ENCODE measurements at regions not wholly inside any gene's neighbourhood (a gene's known extent, or its start where the extent isn't known, plus 50 kb on each side); places are given as distances from the start of the nearest gene placed in this dataset.

- Histone ChIP-seq H3K4me1 (ENCODE audit: insufficient read depth, low read length) (no peaks in the 10 kb centered on the region), H3K27me3 (ENCODE audit: insufficient read depth, low read length) (no peaks in the 10 kb centered on the region), H3K9me3 (ENCODE audit: insufficient read depth, low read depth, low read length) (no peaks in the 10 kb centered on the region), H3K36me3 (ENCODE audit: insufficient read depth, low read length) (no peaks in the 10 kb centered on the region), H2AFZ (ENCODE audit: low read depth, low read length) (no peak overlapping the region), H3K4me2 (ENCODE audit: low read length) (no peak overlapping the region), H4K20me1 (ENCODE audit: insufficient read depth, low read length) (no peaks in the 10 kb centered on the region), H3K9ac (ENCODE audit: low read length) (no peak overlapping the region), H3K27ac (ENCODE audit: low read depth, low read length) (no peak overlapping the region), H3K4me3 (ENCODE audit: insufficient read depth, low read depth, low read length) (no peak overlapping the region), H3K79me2 (ENCODE audit: insufficient read depth, low read length) (no peaks in the 10 kb centered on the region)
- TF ChIP-seq CTCF (IDR thresholded peaks at IDR 0.05; ENCODE audit: insufficient read depth, low read depth, low read length) (no peak), EZH2 (IDR thresholded peaks at IDR 0.05; ENCODE audit: insufficient read depth, low read length) (no peak)
- Mint-ChIP-seq H3K4me1 (ENCODE audit: low read depth, unreplicated experiment) (no peaks in the 10 kb centered on the region), H3K9me3 (ENCODE audit: unreplicated experiment) (peaks cover 2% of the 10 kb centered on the region), H3K4me3 (ENCODE audit: unreplicated experiment) (no peak overlapping the region), H3K27ac (ENCODE audit: unreplicated experiment) (no peak overlapping the region), H3K36me3 (ENCODE audit: low read depth, unreplicated experiment) (no peaks in the 10 kb centered on the region), H3K27me3 (ENCODE audit: low read depth, unreplicated experiment) (no peaks in the 10 kb centered on the region)
- DNase-seq (ENCODE audit: low read depth) (no peak), FAIRE-seq (no peak)
These were observed 95.5 kb upstream of the WDFY3 start for GRCh38 chr4:85061974-85062373.

GRCh38 chr4:85062466-85062865 lies 96.0 kb upstream of the WDFY3 start:
- no peaks in the 10 kb centered on the region for H3K36me3 Mint-ChIP-seq (ENCODE audit: low read depth, unreplicated experiment)
- no peak for DNase-seq (ENCODE audit: low read depth)
- TF ChIP-seq CTCF (IDR thresholded peaks at IDR 0.05; ENCODE audit: insufficient read depth, low read depth, low read length) (no peak), EZH2 (IDR thresholded peaks at IDR 0.05; ENCODE audit: insufficient read depth, low read length) (no peak)
- no peak overlapping the region for H3K27ac Mint-ChIP-seq (ENCODE audit: unreplicated experiment)
- no peaks in the 10 kb centered on the region for H3K27me3 Mint-ChIP-seq (ENCODE audit: low read depth, unreplicated experiment)
- no peak for FAIRE-seq
- H3K36me3 ChIP-seq (ENCODE audit: insufficient read depth, low read length): no peaks in the 10 kb centered on the region
- H3K4me3 ChIP-seq (ENCODE audit: insufficient read depth, low read depth, low read length): no peak overlapping the region
- H3K9ac ChIP-seq (ENCODE audit: low read length): no peak overlapping the region
- H3K9me3 ChIP-seq (ENCODE audit: insufficient read depth, low read depth, low read length): no peaks in the 10 kb centered on the region
- no peaks in the 10 kb centered on the region for H3K4me1 ChIP-seq (ENCODE audit: insufficient read depth, low read length)
- no peak overlapping the region for H3K27ac ChIP-seq (ENCODE audit: low read depth, low read length)
- no peaks in the 10 kb centered on the region for H3K4me1 Mint-ChIP-seq (ENCODE audit: low read depth, unreplicated experiment)
- H2AFZ ChIP-seq (ENCODE audit: low read depth, low read length): no peak overlapping the region
- no peaks in the 10 kb centered on the region for H3K79me2 ChIP-seq (ENCODE audit: insufficient read depth, low read length)
- no peaks in the 10 kb centered on the region for H4K20me1 ChIP-seq (ENCODE audit: insufficient read depth, low read length)
- H3K4me2 ChIP-seq (ENCODE audit: low read length): no peak overlapping the region
- H3K9me3 Mint-ChIP-seq (ENCODE audit: unreplicated experiment): peaks cover 2% of the 10 kb centered on the region
- no peak overlapping the region for H3K4me3 Mint-ChIP-seq (ENCODE audit: unreplicated experiment)
- no peaks in the 10 kb centered on the region for H3K27me3 ChIP-seq (ENCODE audit: insufficient read depth, low read length)

GRCh38 chr4:85067342-85067741 lies 100.9 kb upstream of the WDFY3 start:
- no peak for FAIRE-seq

More at GRCh38 chr4:85067342-85067741, 100.9 kb upstream of the WDFY3 start:
- no peaks in the 10 kb centered on the region for H3K4me1 Mint-ChIP-seq (ENCODE audit: low read depth, unreplicated experiment)
- no peaks in the 10 kb centered on the region for H3K4me1 ChIP-seq (ENCODE audit: insufficient read depth, low read length)
- H3K36me3 Mint-ChIP-seq (ENCODE audit: low read depth, unreplicated experiment): no peaks in the 10 kb centered on the region
- no peaks in the 10 kb centered on the region for H3K27me3 ChIP-seq (ENCODE audit: insufficient read depth, low read length)
- H3K9ac ChIP-seq (ENCODE audit: low read length): no peak overlapping the region
- no peak overlapping the region for H3K27ac Mint-ChIP-seq (ENCODE audit: unreplicated experiment)
- TF ChIP-seq CTCF (IDR thresholded peaks at IDR 0.05; ENCODE audit: insufficient read depth, low read depth, low read length) (no peak), EZH2 (IDR thresholded peaks at IDR 0.05; ENCODE audit: insufficient read depth, low read length) (no peak)
- no peaks in the 10 kb centered on the region for H3K79me2 ChIP-seq (ENCODE audit: insufficient read depth, low read length)
- H3K27me3 Mint-ChIP-seq (ENCODE audit: low read depth, unreplicated experiment): no peaks in the 10 kb centered on the region
- DNase-seq (ENCODE audit: low read depth): no peak
- H4K20me1 ChIP-seq (ENCODE audit: insufficient read depth, low read length): no peaks in the 10 kb centered on the region
- H3K36me3 ChIP-seq (ENCODE audit: insufficient read depth, low read length): no peaks in the 10 kb centered on the region
- no peak overlapping the region for H2AFZ ChIP-seq (ENCODE audit: low read depth, low read length)
- no peak overlapping the region for H3K4me3 ChIP-seq (ENCODE audit: insufficient read depth, low read depth, low read length)
- no peak overlapping the region for H3K4me2 ChIP-seq (ENCODE audit: low read length)
- no peaks in the 10 kb centered on the region for H3K9me3 ChIP-seq (ENCODE audit: insufficient read depth, low read depth, low read length)
- H3K4me3 Mint-ChIP-seq (ENCODE audit: unreplicated experiment): no peak overlapping the region
- H3K9me3 Mint-ChIP-seq (ENCODE audit: unreplicated experiment): no peaks in the 10 kb centered on the region
- no peak overlapping the region for H3K27ac ChIP-seq (ENCODE audit: low read depth, low read length)
